Left ventricle myocardium inferior (tissue), 1 donor: ENCODE measurements at regions not wholly inside any gene's neighbourhood (a gene's known extent, or its start where the extent isn't known, plus 50 kb on each side); places are given as distances from the start of the nearest gene placed in this dataset.

Source experiments
- DNase-seq: peaks from one replicate; pipeline ENCODE4 v3.0.0-alpha.2; 2020
- H3K27ac ChIP-seq: fragments of 200-600 bp; replicated peaks from 2 replicates; pipeline ENCODE4 v1.8.0; 2021
- H3K27me3 ChIP-seq: fragments of 200-600 bp; 2 replicates; pipeline ENCODE4 v1.8.0; 2021; ENCODE audit warnings: low read depth
- H3K36me3 ChIP-seq: fragments of 200-600 bp; 2 replicates; pipeline ENCODE4 v1.8.0; 2021
- H3K4me1 ChIP-seq: fragments of 200-600 bp; 2 replicates; pipeline ENCODE4 v1.8.0; 2021
- H3K4me3 ChIP-seq: fragments of 200-600 bp; 2 replicates; pipeline ENCODE4 v1.8.0; 2021; ENCODE audit warnings: mild to moderate bottlenecking, moderate library complexity
- H3K9me3 ChIP-seq: fragments of 200-600 bp; replicated peaks from 2 replicates; pipeline ENCODE4 v1.8.0; 2021
- CTCF ChIP-seq: fragments of 200-600 bp; IDR thresholded peaks from 2 replicates; pipeline ENCODE4 v1.8.0; 2021; ENCODE audit warnings: antibody characterized with exemption, mild to moderate bottlenecking, borderline replicate concordance
- intact Hi-C: fragments of 100-400 bp; cut with micrococcal nuclease; formaldehyde crosslinking; loops from one replicate; pipeline ENCODE4 v1.11.0; 2022
- donor health status: DM: no; HTN: yes; CAD: no; lungs with severe emphysema.

- Histone ChIP-seq H3K4me1 (no peaks in the 10 kb centered on the region), H3K27ac (no peak overlapping the region), H3K36me3 (no peaks in the 10 kb centered on the region), H3K9me3 (no peaks in the 10 kb centered on the region), H3K27me3 (no peaks in the 10 kb centered on the region), H3K4me3 (no peak overlapping the region)
- TF ChIP-seq CTCF: no peak
- intact Hi-C loops: no loop called here
- DNase-seq: no peak
Observed at GRCh38 chr2:236394571-236394970, 130.4 kb upstream of the ASB18 start.

- no peaks in the 10 kb centered on the region for H3K4me1 ChIP-seq
- intact Hi-C loops: no loop called here
- H3K9me3 ChIP-seq: no peaks in the 10 kb centered on the region
- TF ChIP-seq CTCF: no peak
- H3K36me3 ChIP-seq: no peaks in the 10 kb centered on the region
- H3K27ac ChIP-seq: no peak overlapping the region
- DNase-seq: no peak
- no peaks in the 10 kb centered on the region for H3K27me3 ChIP-seq
- no peak overlapping the region for H3K4me3 ChIP-seq
Observed at GRCh38 chr2:236395067-236395466, 130.9 kb upstream of the ASB18 start.

- no peaks in the 10 kb centered on the region for H3K9me3 ChIP-seq
- no peak for TF ChIP-seq CTCF
- H3K36me3 ChIP-seq: no peaks in the 10 kb centered on the region
- no peaks in the 10 kb centered on the region for H3K27me3 ChIP-seq
- DNase-seq: no peak
- no peak overlapping the region for H3K4me3 ChIP-seq
- intact Hi-C loops: no loop called here
- no peaks in the 10 kb centered on the region for H3K4me1 ChIP-seq
- no peak overlapping the region for H3K27ac ChIP-seq
Observed at GRCh38 chr2:236396818-236397350, 132.7 kb upstream of the ASB18 start.

- TF ChIP-seq CTCF: no peak
- intact Hi-C loops: no loop called here
- H3K27me3 ChIP-seq: no peaks in the 10 kb centered on the region
- no peak overlapping the region for H3K27ac ChIP-seq
- H3K4me1 ChIP-seq: no peaks in the 10 kb centered on the region
- no peak for DNase-seq
- no peak overlapping the region for H3K4me3 ChIP-seq
- no peaks in the 10 kb centered on the region for H3K36me3 ChIP-seq
- no peaks in the 10 kb centered on the region for H3K9me3 ChIP-seq
Observed at GRCh38 chr2:236397681-236398080, 133.5 kb upstream of the ASB18 start.

- Histone ChIP-seq H3K4me3 (no peak overlapping the region), H3K9me3 (no peaks in the 10 kb centered on the region), H3K27me3 (peaks cover 5% of the 10 kb centered on the region), H3K27ac (no peak overlapping the region), H3K4me1 (no peaks in the 10 kb centered on the region), H3K36me3 (no peaks in the 10 kb centered on the region)
- TF ChIP-seq CTCF: no peak
- no peak for DNase-seq
- intact Hi-C loops: no loop called here
Observed at GRCh38 chr2:236399409-236399808, 135.2 kb upstream of the ASB18 start.

GRCh38 chr2:236400046-236400574, 135.9 kb upstream of the ASB18 start:
- TF ChIP-seq CTCF: no peak

More at GRCh38 chr2:236400046-236400574, 135.9 kb upstream of the ASB18 start:
- no peak overlapping the region for H3K4me3 ChIP-seq
- DNase-seq: no peak
- no peaks in the 10 kb centered on the region for H3K4me1 ChIP-seq
- no peak overlapping the region for H3K27ac ChIP-seq
- no peaks in the 10 kb centered on the region for H3K9me3 ChIP-seq
- no peaks in the 10 kb centered on the region for H3K36me3 ChIP-seq
- peaks cover 5% of the 10 kb centered on the region for H3K27me3 ChIP-seq
- intact Hi-C loops: no loop called here
